ENCODE measurements at regions not wholly inside any gene's neighbourhood (a gene's known extent, or its start where the extent isn't known, plus 50 kb on each side); places are given as distances from the start of the nearest gene placed in this dataset.

- no peak for TF ChIP-seq ZNF274 (IDR thresholded peaks at IDR 0.05; ENCODE audit: low read depth, low read length)
- no peak for TF ChIP-seq SUZ12 (IDR thresholded peaks at IDR 0.05; ENCODE audit: extremely low read depth, insufficient read depth, insufficient read length)
Observed at GRCh38 chr15:95919460-95919859, 411.0 kb upstream of the NR2F2 start.
